ENCODE measurements at regions not wholly inside any gene's neighbourhood (a gene's known extent, or its start where the extent isn't known, plus 50 kb on each side); places are given as distances from the start of the nearest gene placed in this dataset.
"Not testable (repeated sequence)": the region's sequence is repeated elsewhere in the genome, so short reads cannot be mapped to it uniquely, and the experiment has no call there.

DNA sequence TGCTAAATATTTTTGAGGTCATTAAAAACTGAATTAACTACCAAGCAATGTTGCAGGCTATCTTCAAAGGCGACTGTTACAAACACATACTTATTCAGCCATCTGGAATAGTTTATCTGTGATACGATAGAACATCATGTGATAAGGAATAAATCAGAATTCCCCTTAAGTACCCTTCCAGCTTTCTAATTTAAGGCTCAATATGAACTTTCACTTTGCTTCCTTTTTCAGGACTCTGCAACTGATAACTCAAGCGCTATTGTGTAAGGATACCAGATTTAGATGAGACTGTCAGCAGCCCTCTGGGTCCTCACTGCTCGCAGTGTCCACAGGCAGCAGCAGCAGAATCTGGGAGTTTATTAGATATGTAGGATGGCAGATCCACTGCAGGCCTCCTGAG lies 416.3 kb downstream of the SPATA31D1 start:
- DNase-seq, result no peak

DNA sequence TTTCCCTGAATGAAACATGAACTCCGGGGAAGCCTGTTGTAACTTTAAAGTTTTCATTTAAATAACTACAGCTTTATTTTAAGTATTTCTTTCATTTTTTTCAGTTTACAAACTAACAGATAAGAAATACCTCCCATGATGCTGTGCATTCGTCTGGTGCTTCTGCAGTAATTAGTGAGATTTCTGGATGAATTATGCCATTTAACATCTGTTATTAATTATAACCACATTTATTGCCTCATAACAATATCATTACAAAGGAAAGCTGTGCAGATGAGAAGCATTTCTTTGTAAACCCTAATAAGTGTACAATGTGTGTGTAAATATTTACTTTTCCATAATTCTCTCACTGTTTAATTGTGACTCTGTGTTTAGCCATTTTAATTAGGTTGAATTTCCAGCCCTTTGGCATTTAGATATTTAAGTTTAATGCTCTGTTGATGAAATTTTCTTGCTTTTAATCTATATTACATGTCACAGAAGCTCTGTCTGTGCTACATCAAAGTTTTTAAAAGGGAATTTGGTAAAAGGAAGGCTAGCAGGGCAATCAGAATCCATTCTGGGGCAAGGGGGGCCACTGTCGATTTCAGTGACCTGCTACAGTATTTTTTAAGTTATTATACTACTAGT lies 418.0 kb downstream of the SPATA31D1 start:
- no peak for DNase-seq

- DNase-seq, result no peak
These were observed 421.7 kb downstream of the SPATA31D1 start for GRCh38 chr9:82410306-82410705.

DNA sequence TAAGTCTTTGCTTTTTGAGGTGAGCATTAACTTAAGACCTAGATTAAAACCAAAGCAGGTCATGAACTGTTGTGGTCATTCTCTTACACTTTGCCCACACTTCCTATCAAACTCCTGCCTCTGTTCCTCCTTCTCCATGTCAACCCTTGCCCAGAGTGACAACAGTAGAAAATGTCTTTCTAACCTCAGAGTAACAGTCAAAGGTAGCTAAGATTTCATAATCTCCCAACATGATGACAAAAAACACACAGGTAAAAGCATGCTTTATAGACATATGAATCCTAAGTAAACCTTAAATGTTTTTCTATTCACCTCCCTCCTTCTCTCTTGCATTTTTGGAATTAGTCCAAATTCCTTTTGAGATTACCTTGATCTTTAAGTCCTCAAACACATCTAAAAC lies 422.3 kb downstream of the SPATA31D1 start:
- no peak for DNase-seq

GRCh38 chr9:82412586-82413305 lies 424.2 kb downstream of the SPATA31D1 start:
- DNase-seq, result no peak

GRCh38 chr9:82417501-82417900 lies 428.9 kb downstream of the SPATA31D1 start:
- DNase-seq, result no peak

- no peak for DNase-seq
These were observed 429.8 kb downstream of the SPATA31D1 start for GRCh38 chr9:82418334-82418733.

GRCh38 chr9:82419696-82420486 lies 431.3 kb downstream of the SPATA31D1 start:
- DNase-seq, result no peak

DNA sequence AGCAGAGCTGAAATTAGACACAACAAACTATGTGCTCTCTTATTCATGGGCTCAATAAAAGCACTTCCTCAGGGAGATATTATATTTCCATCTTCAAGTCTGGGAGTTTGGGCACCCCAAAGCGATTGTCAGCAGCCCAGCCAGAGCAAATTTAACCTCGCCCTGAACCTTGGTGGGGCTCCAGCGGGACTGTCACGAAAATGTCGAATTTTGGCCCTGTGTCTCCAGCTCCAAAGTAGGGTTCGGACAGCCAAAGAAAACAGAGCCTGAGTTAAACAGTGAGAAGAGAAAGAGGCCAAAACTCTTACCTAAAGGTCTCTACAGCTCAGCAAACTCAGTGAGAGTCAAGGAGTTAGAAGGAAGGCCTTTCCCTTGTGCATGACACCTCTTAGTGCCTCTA lies 432.9 kb downstream of the SPATA31D1 start:
- DNase-seq, result no peak

- no peak for DNase-seq
These were observed 435.1 kb downstream of the SPATA31D1 start for GRCh38 chr9:82423700-82424099.

DNA sequence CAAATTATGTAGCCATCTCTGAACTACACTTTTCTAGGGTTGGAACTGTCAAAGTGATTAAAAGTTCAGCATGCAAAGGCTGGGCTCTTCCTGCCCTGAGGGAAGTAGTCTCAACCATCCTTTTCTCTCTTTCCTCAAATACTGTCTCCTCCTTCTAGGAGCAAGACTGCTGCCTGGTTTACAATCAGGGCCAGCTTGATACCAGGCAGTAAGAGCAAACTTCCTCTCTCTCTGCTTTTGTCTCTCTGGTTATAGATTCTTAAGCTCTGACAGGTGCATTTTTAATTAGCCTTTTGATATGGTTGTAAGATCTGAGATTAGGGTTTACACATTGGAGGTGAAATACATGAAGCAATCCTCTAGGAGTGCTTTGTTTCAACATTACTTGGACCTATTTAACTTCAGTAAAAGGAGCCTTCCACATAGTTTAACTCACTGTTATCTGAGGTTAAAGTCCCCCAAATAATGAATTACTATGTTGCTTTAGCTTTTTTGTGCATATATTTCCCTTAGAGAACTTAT lies 436.1 kb downstream of the SPATA31D1 start:
- DNase-seq, result no peak

DNA sequence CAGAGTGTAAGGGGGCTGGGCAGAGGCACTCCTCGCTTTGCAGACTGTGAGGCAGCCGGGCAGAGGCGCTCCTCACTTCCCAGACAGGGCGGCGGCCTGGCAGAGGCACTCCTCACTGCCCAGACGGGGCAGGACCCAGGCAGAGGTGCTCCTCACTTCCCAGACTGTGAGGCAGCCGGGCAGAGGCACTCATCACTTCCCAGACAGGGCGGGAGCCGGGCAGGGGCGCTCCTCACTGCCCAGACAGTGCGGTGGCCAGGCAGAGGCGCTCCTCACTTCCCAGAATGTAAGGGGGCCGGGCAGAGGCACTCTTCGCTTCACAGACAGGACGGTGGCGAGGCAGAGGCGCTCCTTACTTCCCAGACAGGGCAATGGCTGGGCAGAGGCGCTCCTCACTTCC lies 442.5 kb downstream of the SPATA31D1 start:
- no peak for DNase-seq

DNA sequence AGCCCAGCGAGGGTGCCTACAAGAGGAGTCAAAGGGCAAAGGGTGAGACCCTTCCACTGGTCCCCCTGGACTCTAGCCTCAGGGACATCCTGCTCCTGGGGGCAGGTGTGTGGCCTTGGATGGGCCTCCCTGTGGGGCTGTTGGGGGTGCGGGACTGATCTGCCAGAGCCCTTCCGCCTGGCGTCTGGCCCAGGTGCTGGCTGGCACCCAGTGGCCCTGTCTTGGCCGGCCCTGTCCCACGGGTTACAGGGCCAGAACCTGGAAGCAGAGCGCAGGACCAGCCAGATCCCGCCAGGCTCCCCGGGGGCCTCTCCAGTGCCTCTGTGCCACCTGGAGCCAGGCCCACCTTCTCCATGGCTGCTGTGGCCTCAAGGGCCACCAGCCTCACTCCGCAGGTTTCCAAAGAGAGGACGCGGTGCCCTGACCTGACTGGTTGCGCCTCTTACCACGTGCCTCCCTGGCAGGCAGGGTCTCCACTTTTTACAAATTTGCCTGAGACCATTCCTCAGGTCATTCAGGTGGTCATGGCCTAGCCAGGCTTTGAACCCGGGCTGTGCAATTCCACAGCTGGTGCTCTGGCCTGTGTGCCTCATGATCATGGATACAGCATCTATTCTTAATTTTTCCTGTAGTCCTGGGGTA lies 444.8 kb downstream of the SPATA31D1 start:
- DNase-seq, result not testable (repeated sequence)

GRCh38 chr9:82436475-82436874 lies 447.9 kb downstream of the SPATA31D1 start:
- DNase-seq, result no peak

DNA sequence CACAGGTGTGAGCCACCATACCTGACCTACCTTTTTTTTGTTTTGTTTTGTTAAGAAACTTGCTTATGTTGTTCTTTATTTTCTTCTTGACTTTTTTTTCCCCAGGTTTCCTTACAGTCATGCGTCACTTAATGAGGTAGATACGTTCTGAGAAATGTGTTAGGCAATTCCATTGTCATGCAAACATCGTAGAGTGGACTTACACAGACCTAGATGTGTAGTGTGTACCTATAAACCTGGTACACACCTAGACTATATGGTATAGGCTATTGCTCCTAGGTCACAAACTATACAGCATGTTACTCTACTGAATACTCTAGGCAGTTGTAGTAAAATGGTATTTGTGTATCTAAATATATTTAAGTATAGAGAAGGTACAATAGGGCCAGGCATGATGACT lies 448.6 kb downstream of the SPATA31D1 start:
- not testable (repeated sequence) for DNase-seq

GRCh38 chr9:82438581-82438980 lies 450.0 kb downstream of the SPATA31D1 start:
- no peak for DNase-seq

DNA sequence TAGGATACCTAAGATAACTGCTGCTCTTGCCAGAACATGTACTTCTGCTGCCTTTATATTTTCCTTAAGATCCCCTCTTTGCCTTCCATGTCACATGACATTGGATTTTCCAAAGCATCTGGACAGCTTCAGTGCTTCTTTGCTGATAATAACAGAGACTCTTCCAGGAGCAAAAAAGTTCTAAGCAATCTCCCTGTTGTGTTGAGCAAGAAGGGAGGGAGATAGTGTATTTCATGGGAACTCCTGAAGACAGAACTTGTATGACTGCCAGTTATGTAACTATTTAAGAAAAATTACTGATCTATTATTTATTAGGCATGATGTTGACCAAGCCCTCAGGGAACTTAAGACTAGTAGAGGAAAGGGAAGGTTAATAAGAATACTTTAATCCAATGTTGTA lies 454.7 kb downstream of the SPATA31D1 start:
- no peak for DNase-seq

DNA sequence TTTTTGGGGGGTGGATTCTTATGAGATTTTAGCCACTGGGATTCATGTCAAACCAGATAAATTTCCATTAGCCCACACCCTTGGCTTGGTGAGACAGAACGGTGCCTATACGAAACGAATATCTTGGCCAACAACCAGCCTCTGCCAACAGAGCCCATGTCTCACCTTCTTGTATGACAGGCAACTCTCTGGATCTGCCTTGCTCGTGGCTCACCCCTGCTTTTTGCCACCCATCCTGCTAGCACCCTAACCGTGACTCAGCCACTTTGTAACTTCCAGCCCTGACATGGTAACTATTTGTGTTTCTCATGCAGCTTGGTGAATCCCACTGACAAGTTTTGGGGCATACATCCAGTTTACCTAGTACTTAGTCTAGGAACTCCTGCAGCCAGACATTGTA lies 457.0 kb downstream of the SPATA31D1 start:
- DNase-seq, result no peak

- no peak for DNase-seq
These were observed 458.8 kb downstream of the SPATA31D1 start for GRCh38 chr9:82447343-82447742.

GRCh38 chr9:82449986-82450385 lies 461.4 kb downstream of the SPATA31D1 start:
- no peak for DNase-seq

DNA sequence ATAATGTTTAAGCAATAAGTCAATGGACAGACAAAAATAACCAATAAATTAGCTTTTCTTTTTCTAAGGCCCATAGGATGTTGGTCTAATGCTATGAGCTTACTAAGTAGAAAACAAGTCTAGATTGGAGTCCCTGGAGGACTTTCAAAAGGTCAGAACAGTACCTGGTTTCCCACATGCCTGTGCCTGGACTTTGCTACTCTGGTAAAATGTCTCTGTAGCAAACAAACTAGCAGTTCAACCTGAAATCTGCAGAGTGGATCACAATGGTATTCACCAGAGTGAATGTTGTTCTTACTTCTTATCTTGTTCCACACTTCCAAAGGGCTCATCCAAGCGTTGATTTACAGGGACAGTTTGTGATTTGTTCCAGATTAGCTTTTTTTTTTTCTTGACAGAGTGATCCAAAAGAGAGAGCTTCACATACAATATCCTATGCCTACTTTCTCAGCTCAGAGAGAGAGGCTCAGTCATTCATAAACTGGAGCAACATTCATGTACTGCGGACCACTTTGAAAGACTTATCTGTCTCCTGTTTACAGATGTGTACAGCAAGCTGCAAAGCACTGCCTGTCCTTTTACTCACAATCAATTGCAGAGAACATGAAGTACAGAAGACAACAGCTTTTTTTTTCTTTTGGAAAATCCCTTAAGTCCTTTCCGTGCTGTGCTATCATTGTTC lies 466.1 kb downstream of the SPATA31D1 start:
- DNase-seq, result no peak

GRCh38 chr9:82456642-82457041 lies 468.1 kb downstream of the SPATA31D1 start:
- DNase-seq, result no peak

- no peak for DNase-seq
These were observed 468.7 kb downstream of the SPATA31D1 start for GRCh38 chr9:82457298-82457697.

All from CD4-positive, alpha-beta T cell treated with Interleukin-10 for 1 hour (primary cell).